ENCODE measurements at regions not wholly inside any gene's neighbourhood (a gene's known extent, or its start where the extent isn't known, plus 50 kb on each side); places are given as distances from the start of the nearest gene placed in this dataset.

- ChIA-PET CTCF (no interaction called here), POLR2A (no interaction called here)
- H3K4me1 Mint-ChIP-seq: no peaks in the 10 kb centered on the region
- DNase-seq (ENCODE audit: low spot score) (no peak), ATAC-seq (no peak)
- H3K4me3 Mint-ChIP-seq: no peak overlapping the region
- TF ChIP-seq TEAD4 (CRISPR knock-in tag; IDR thresholded peaks at IDR 0.05) (no peak), JUN (CRISPR knock-in tag; IDR thresholded peaks at IDR 0.05) (no peak), ZNF281 (CRISPR knock-in tag; IDR thresholded peaks at IDR 0.05) (no peak), ATF6 (CRISPR knock-in tag; IDR thresholded peaks at IDR 0.05) (no peak), CTCF (IDR thresholded peaks at IDR 0.05) (no peak), TCF7 (CRISPR knock-in tag; IDR thresholded peaks at IDR 0.05; ENCODE audit: low read depth) (no peak), ZMAT4 (CRISPR knock-in tag; IDR thresholded peaks at IDR 0.05) (no peak), CDX4 (CRISPR knock-in tag; IDR thresholded peaks at IDR 0.05; ENCODE audit: borderline replicate concordance) (no peak)
- H3K9me3 Mint-ChIP-seq: peaks cover 8% of the 10 kb centered on the region
- H3K27ac Mint-ChIP-seq: no peak overlapping the region
- peaks cover 3% of the 10 kb centered on the region; the same call in 1 of the 2 replicates for H3K36me3 Mint-ChIP-seq
- no peaks in the 10 kb centered on the region; the same call in 1 of the 2 replicates for H3K27me3 Mint-ChIP-seq (ENCODE audit: low read depth)
These were observed 112.7 kb upstream of the JCAD start for GRCh38 chr10:30172091-30172490.

GRCh38 chr10:30171601-30172000 lies 112.2 kb upstream of the JCAD start:
- no peaks in the 10 kb centered on the region; the same call in 1 of the 2 replicates for H3K27me3 Mint-ChIP-seq (ENCODE audit: low read depth)
- H3K4me3 Mint-ChIP-seq: no peak overlapping the region
- H3K36me3 Mint-ChIP-seq: peaks cover 3% of the 10 kb centered on the region; the same call in 1 of the 2 replicates
- ChIA-PET CTCF (no interaction called here), POLR2A (no interaction called here)
- ATAC-seq: no peak
- H3K27ac Mint-ChIP-seq: no peak overlapping the region
- no peak for DNase-seq (ENCODE audit: low spot score)
- peaks cover 10% of the 10 kb centered on the region for H3K9me3 Mint-ChIP-seq
- no peaks in the 10 kb centered on the region for H3K4me1 Mint-ChIP-seq
- TF ChIP-seq ESRRA (CRISPR knock-in tag; IDR thresholded peaks at IDR 0.05; ENCODE audit: borderline replicate concordance) (no peak), STAT6 (CRISPR knock-in tag; conservative IDR thresholded peaks at IDR 0.05; ENCODE audit: low read depth) (no peak), EMX1 (CRISPR knock-in tag; IDR thresholded peaks at IDR 0.05) (no peak), ZNF138 (CRISPR knock-in tag; conservative IDR thresholded peaks at IDR 0.05) (no peak), FOXP4 (CRISPR knock-in tag; IDR thresholded peaks at IDR 0.05) (no peak), HMGA2 (CRISPR knock-in tag; IDR thresholded peaks at IDR 0.05) (no peak), GRHL2 (CRISPR knock-in tag; IDR thresholded peaks at IDR 0.05; ENCODE audit: insufficient replicate concordance, severe bottlenecking) (no peak), ZNF416 (CRISPR knock-in tag; IDR thresholded peaks at IDR 0.05) (no peak), SMAD3 (CRISPR knock-in tag; IDR thresholded peaks at IDR 0.05; ENCODE audit: borderline replicate concordance) (no peak), PRRX2 (CRISPR knock-in tag; IDR thresholded peaks at IDR 0.05) (no peak), RELA (CRISPR knock-in tag; IDR thresholded peaks at IDR 0.05; ENCODE audit: borderline replicate concordance) (no peak), OVOL2 (CRISPR knock-in tag; IDR thresholded peaks at IDR 0.05; ENCODE audit: borderline replicate concordance) (no peak), ZNF425 (CRISPR knock-in tag; conservative IDR thresholded peaks at IDR 0.05) (no peak)
